GM18907 (cell line): ENCODE measurements at regions not wholly inside any gene's neighbourhood (a gene's known extent, or its start where the extent isn't known, plus 50 kb on each side); places are given as distances from the start of the nearest gene placed in this dataset.

ENCODE experiments used
- ATAC-seq: cut with Tn5 transposase; IDR thresholded peaks from one replicate; pipeline ENCODE4 v1.9.1; 2021; ENCODE audit warnings: mild to moderate bottlenecking, moderate library complexity; ENCODE audit not compliant: unreplicated experiment

- ATAC-seq: no peak
Measured at GRCh38 chr10:90652519-90652918, 205.3 kb downstream of the HTR7 start.

GRCh38 chr10:90658791-90659190 lies 199.0 kb downstream of the HTR7 start:
- no peak for ATAC-seq

- no peak for ATAC-seq
Measured at GRCh38 chr10:90665905-90666662, 191.8 kb downstream of the HTR7 start.

- no peak for ATAC-seq
Measured at GRCh38 chr10:90674461-90674860, 183.4 kb downstream of the HTR7 start.

GRCh38 chr10:90674928-90675327 lies 182.9 kb downstream of the HTR7 start:
- ATAC-seq: no peak

GRCh38 chr10:90675621-90676020 lies 182.2 kb downstream of the HTR7 start:
- no peak for ATAC-seq
